ENCODE measurements at regions not wholly inside any gene's neighbourhood (a gene's known extent, or its start where the extent isn't known, plus 50 kb on each side); places are given as distances from the start of the nearest gene placed in this dataset.

- no peaks in the 10 kb centered on the region for H3K79me2 ChIP-seq (ENCODE audit: control insufficient read depth, insufficient read depth, low read length)
- in situ Hi-C loops (cut with MboI) (no loop called here), intact Hi-C loops (cut with micrococcal nuclease) (no loop called here)
- no peak overlapping the region for H3K27ac ChIP-seq (ENCODE audit: extremely low read depth, low read depth, low read length)
- no peak for ATAC-seq
- no peaks in the 10 kb centered on the region for H4K20me1 ChIP-seq (replicated peaks; ENCODE audit: control insufficient read depth, insufficient read depth, low read length)
- ChIA-PET POLR2A (no interaction called here), CTCF (ENCODE audit: low intra/inter-chr PET ratio) (no interaction called here)
- TF ChIP-seq ZNF740 (CRISPR knock-in tag; IDR thresholded peaks at IDR 0.05) = no peak
- TF ChIP-seq ZNF740 (tag; IDR thresholded peaks at IDR 0.05) = no peak
- TF ChIP-seq, protein P1, sequence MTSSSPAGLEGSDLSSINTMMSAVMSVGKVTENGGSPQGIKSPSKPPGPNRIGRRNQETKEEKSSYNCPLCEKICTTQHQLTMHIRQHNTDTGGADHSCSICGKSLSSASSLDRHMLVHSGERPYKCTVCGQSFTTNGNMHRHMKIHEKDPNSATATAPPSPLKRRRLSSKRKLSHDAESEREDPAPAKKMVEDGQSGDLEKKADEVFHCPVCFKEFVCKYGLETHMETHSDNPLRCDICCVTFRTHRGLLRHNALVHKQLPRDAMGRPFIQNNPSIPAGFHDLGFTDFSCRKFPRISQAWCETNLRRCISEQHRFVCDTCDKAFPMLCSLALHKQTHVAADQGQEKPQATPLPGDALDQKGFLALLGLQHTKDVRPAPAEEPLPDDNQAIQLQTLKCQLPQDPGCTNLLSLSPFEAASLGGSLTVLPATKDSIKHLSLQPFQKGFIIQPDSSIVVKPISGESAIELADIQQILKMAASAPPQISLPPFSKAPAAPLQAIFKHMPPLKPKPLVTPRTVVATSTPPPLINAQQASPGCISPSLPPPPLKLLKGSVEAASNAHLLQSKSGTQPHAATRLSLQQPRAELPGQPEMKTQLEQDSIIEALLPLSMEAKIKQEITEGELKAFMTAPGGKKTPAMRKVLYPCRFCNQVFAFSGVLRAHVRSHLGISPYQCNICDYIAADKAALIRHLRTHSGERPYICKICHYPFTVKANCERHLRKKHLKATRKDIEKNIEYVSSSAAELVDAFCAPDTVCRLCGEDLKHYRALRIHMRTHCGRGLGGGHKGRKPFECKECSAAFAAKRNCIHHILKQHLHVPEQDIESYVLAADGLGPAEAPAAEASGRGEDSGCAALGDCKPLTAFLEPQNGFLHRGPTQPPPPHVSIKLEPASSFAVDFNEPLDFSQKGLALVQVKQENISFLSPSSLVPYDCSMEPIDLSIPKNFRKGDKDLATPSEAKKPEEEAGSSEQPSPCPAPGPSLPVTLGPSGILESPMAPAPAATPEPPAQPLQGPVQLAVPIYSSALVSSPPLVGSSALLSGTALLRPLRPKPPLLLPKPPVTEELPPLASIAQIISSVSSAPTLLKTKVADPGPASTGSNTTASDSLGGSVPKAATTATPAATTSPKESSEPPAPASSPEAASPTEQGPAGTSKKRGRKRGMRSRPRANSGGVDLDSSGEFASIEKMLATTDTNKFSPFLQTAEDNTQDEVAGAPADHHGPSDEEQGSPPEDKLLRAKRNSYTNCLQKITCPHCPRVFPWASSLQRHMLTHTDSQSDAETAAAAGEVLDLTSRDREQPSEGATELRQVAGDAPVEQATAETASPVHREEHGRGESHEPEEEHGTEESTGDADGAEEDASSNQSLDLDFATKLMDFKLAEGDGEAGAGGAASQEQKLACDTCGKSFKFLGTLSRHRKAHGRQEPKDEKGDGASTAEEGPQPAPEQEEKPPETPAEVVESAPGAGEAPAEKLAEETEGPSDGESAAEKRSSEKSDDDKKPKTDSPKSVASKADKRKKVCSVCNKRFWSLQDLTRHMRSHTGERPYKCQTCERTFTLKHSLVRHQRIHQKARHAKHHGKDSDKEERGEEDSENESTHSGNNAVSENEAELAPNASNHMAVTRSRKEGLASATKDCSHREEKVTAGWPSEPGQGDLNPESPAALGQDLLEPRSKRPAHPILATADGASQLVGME (CRISPR knock-in tag; IDR thresholded peaks at IDR 0.05) = no peak
- no peak for TF ChIP-seq ZNF764 (CRISPR knock-in tag; IDR thresholded peaks at IDR 0.05; ENCODE audit: low read depth)
- TF ChIP-seq ZNF263 (CRISPR knock-in tag; IDR thresholded peaks at IDR 0.05; ENCODE audit: borderline replicate concordance) = no peak
- no peak for TF ChIP-seq ZFP1 (CRISPR knock-in tag; IDR thresholded peaks at IDR 0.05)
- no peak for TF ChIP-seq NCOA2 (IDR thresholded peaks at IDR 0.05; ENCODE audit: partially characterized antibody in 2 of 2)
- TF ChIP-seq ZNF75A (CRISPR knock-in tag; IDR thresholded peaks at IDR 0.05) = no peak
- no peak for TF ChIP-seq SETDB1 (IDR thresholded peaks at IDR 0.05; ENCODE audit: low read length)
- no peak for TF ChIP-seq MED1 (CRISPR knock-in tag; IDR thresholded peaks at IDR 0.05; ENCODE audit: borderline replicate concordance)
- TF ChIP-seq BMI1 (IDR thresholded peaks at IDR 0.05; ENCODE audit: low read length) = no peak
- no peak for TF ChIP-seq NFYB (IDR thresholded peaks at IDR 0.05; ENCODE audit: extremely low read depth, insufficient read length)
- no peak for TF ChIP-seq ZNF134 (CRISPR knock-in tag; conservative IDR thresholded peaks at IDR 0.05)
- no peak for TF ChIP-seq TARDBP (IDR thresholded peaks at IDR 0.05)
- TF ChIP-seq ARID2 (IDR thresholded peaks at IDR 0.05) = no peak
- no peak for TF ChIP-seq USF1 (CRISPR knock-in tag; IDR thresholded peaks at IDR 0.05)
- no peak for FAIRE-seq
- no peak overlapping the region for H3K4me2 ChIP-seq (ENCODE audit: insufficient read depth, low read length)
- BruUV-seq (replicated peaks) = no TSS peak
- H3K27me3 ChIP-seq (ENCODE audit: control insufficient read depth in 2 of 2, insufficient read depth in 2 of 2, low read length in 2 of 2) = no peaks in the 10 kb centered on the region
- H3K4me3 ChIP-seq = no peak overlapping the region
- no peaks in the 10 kb centered on the region for H3K36me3 ChIP-seq (ENCODE audit: control insufficient read depth, insufficient read depth, low read length)
- H3K9me3 ChIP-seq (replicated peaks; ENCODE audit: control insufficient read depth, insufficient read depth, low read depth, low read length) = no peaks in the 10 kb centered on the region
- 6% methylated on average over 1 of the region's 1 CpG for WGBS (ENCODE audit: insufficient coverage, low coverage, missing lambda C conversion rate)
- no peak for DNase-seq (ENCODE audit: extremely low read depth in 1 of 4, low spot score in 3 of 4)
- no peak overlapping the region for H3K9ac ChIP-seq (ENCODE audit: insufficient read depth in 1 of 2, low read depth in 2 of 2, low read length in 2 of 2)
- no peak overlapping the region for H2AFZ ChIP-seq (ENCODE audit: low read depth, low read length)
- no peaks in the 10 kb centered on the region for H3K9me1 ChIP-seq (ENCODE audit: control insufficient read depth, insufficient read depth, low read length)
- H3K4me1 ChIP-seq (replicated peaks in 1 of 2; ENCODE audit: control insufficient read depth in 2 of 2, insufficient read depth in 2 of 2, low read length in 2 of 2) = no peaks in the 10 kb centered on the region; a peak in 2 of 5 replicates
These were observed 227.8 kb downstream of the NRIP1 start for GRCh38 chr21:14836950-14837349.

All from K562 (cell line).